ENCODE measurements at regions not wholly inside any gene's neighbourhood (a gene's known extent, or its start where the extent isn't known, plus 50 kb on each side); places are given as distances from the start of the nearest gene placed in this dataset.

- ChIA-PET POLR2A (no interaction called here), CTCF (no interaction called here), RAD21 (ENCODE audit: unreplicated experiment) (no interaction called here), SMC1A (ENCODE audit: uncharacterized antibody, unreplicated experiment) (interaction anchor here (0.6 to 2.4 kb wide), 4 partner anchors 10 to 629 kb away, joined by 3 to 6 read pairs (median 4); no protein-coding TSS in a partner anchor)
- Histone ChIP-seq H3K4me2 (ENCODE audit: control insufficient read depth, insufficient read depth) (no peak overlapping the region), H3K9me3 (replicated peaks; ENCODE audit: control insufficient read depth, insufficient read depth, low read length) (no peaks in the 10 kb centered on the region), H3K9ac (ENCODE audit: control insufficient read depth, insufficient read depth, low read length) (no peak overlapping the region), H3K27me3 (replicated peaks in 1 of 2; ENCODE audit: control insufficient read depth in 2 of 2, insufficient read depth in 2 of 2, low read length in 1 of 2) (no peaks in the 10 kb centered on the region), H2AFZ (ENCODE audit: control insufficient read depth, low read depth, low read length) (no peak overlapping the region), H3K27ac (ENCODE audit: control insufficient read depth, insufficient read depth) (no peak overlapping the region), H3K4me1 (ENCODE audit: control insufficient read depth, insufficient read depth, low read length) (no peaks in the 10 kb centered on the region), H3K4me3 (no peak overlapping the region), H3K79me2 (ENCODE audit: control insufficient read depth, insufficient read depth, low read length) (no peaks in the 10 kb centered on the region), H3K36me3 (ENCODE audit: control insufficient read depth in 2 of 2, insufficient read depth in 2 of 2, low read length in 1 of 2) (no peaks in the 10 kb centered on the region), H4K20me1 (ENCODE audit: control insufficient read depth, insufficient read depth) (no peaks in the 10 kb centered on the region)
- intact Hi-C loops (cut with micrococcal nuclease; ENCODE audit: unreplicated experiment) (no loop called here), in situ Hi-C loops (cut with MboI) (no loop called here)
- 20% methylated on average over 5 of the region's 5 CpGs for WGBS (ENCODE audit: insufficient coverage, insufficient replicate concordance, low lambda C conversion rate, missing lambda C conversion rate)
- no peak for DNase-seq (ENCODE audit: low read depth, low spot score)
- ATAC-seq = no peak
- BruUV-seq (replicated peaks) = no TSS peak
- no peak for FAIRE-seq
- TF ChIP-seq MEF2B (IDR thresholded peaks at IDR 0.05; ENCODE audit: partially characterized antibody, poor library complexity, severe bottlenecking) (no peak), BCL11A (IDR thresholded peaks at IDR 0.05; ENCODE audit: low read depth, low read length) (no peak), IRF5 (IDR thresholded peaks at IDR 0.05; ENCODE audit: borderline replicate concordance) (no peak), TCF3 (IDR thresholded peaks at IDR 0.05; ENCODE audit: borderline replicate concordance, insufficient read depth, low read depth, low read length) (no peak), MTA2 (IDR thresholded peaks at IDR 0.05; ENCODE audit: low read depth) (no peak), ATF7 (IDR thresholded peaks at IDR 0.05; ENCODE audit: low read depth) (no peak), KLF5 (IDR thresholded peaks at IDR 0.05; ENCODE audit: partially characterized antibody) (no peak), FOXK2 (IDR thresholded peaks at IDR 0.05) (no peak), KDM1A (IDR thresholded peaks at IDR 0.05; ENCODE audit: borderline replicate concordance) (no peak), IKZF1 (conservative IDR thresholded peaks at IDR 0.05) (no peak), SIN3A (IDR thresholded peaks at IDR 0.05; ENCODE audit: low read depth, low read length) (no peak), SMAD5 (IDR thresholded peaks at IDR 0.05; ENCODE audit: low read depth) (no peak), HCFC1 (IDR thresholded peaks at IDR 0.05; ENCODE audit: low read length) (no peak), CBFB (IDR thresholded peaks at IDR 0.05; ENCODE audit: low read depth) (no peak), ZZZ3 (IDR thresholded peaks at IDR 0.05; ENCODE audit: control insufficient read depth, insufficient read length, low read depth) (no peak)
These were observed 170.3 kb upstream of the MGAT5 start for GRCh38 chr2:134083548-134083947.

Data from GM12878 (cell line).